Body of pancreas (tissue), 4 donors: ENCODE measurements at regions not wholly inside any gene's neighbourhood (a gene's known extent, or its start where the extent isn't known, plus 50 kb on each side); places are given as distances from the start of the nearest gene placed in this dataset.

ENCODE experiments used
- ATAC-seq: fragments of 150-250 bp; one replicate; pipeline ENCODE4 v1.9.1; 2016
- DNase-seq, 4 donors: peaks; one replicate each; pipeline ENCODE4 v3.0.0-alpha.2; 2019
- H3K27ac ChIP-seq, 4 donors: fragments of 200-600 bp; sonication (generic); 1 replicate in 3 of 4; 2 replicates in 1 of 4; pipeline versions ENCODE4 v1.5.1 to v1.6.1; 2016 to 2019; ENCODE audit warnings: mild to moderate bottlenecking in 1 of 4, mixed read lengths in 1 of 4, moderate library complexity in 1 of 4
- H3K27me3 ChIP-seq, 2 donors: fragments of 200-600 bp; sonication (generic); one replicate each; pipeline ENCODE4 v1.6.0; 2016; ENCODE audit warnings: mild to moderate bottlenecking in 1 of 2
- H3K36me3 ChIP-seq, 2 donors: fragments of 200-600 bp; sonication (generic); replicated peaks in 1 of 2; 2 replicates each; pipeline ENCODE4 v1.5.1; 2016; ENCODE audit warnings: low read depth in 2 of 2; ENCODE audit not compliant: insufficient read depth in 1 of 2
- H3K4me1 ChIP-seq: fragments of 200-600 bp; sonication (generic); one replicate; pipeline ENCODE4 v1.6.0; 2016
- H3K4me3 ChIP-seq, 2 donors: fragments of 200-600 bp; sonication (generic); 1 replicate in 1 of 2; 2 replicates in 1 of 2; pipeline ENCODE4 v1.5.1; 2016 to 2019
- H3K9me3 ChIP-seq, 3 donors: fragments of 200-600 bp; sonication (generic); 1 replicate in 2 of 3; 2 replicates in 1 of 3; pipeline ENCODE4 v1.5.1; 2016
- CTCF ChIP-seq, 7 experiments: fragments of 450-650 bp in 4 of 7; fragments of 200-600 bp in 3 of 7; sonication (generic) in 3 of 7; IDR thresholded peaks; one replicate each; pipeline ENCODE4 v1.5.1; 2016 to 2019; ENCODE audit warnings: antibody characterized with exemption in 7 of 7
- POLR2A ChIP-seq, 3 donors: fragments of 450-650 bp; IDR thresholded peaks; one replicate each; pipeline ENCODE4 v1.6.1; 2016; ENCODE audit warnings: antibody characterized with exemption in 3 of 3, mild to moderate bottlenecking in 2 of 3
- WGBS, 2 donors: methylation state at CpG; one replicate each; pipeline ENCODE4 v1.1.5; 2017; 5-methylcytosine and 5-hydroxymethylcytosine counted together
- intact Hi-C: fragments of 100-400 bp; cut with DNase I; formaldehyde crosslinking; loops from one replicate; pipeline ENCODE4 v1.15.1; 2023

- Histone ChIP-seq H3K9me3 (no peaks in the 10 kb centered on the region), H3K36me3 (no peaks in the 10 kb centered on the region), H3K27me3 (no peaks in the 10 kb centered on the region), H3K27ac (no peak overlapping the region), H3K4me1 (no peaks in the 10 kb centered on the region), H3K4me3 (no peak overlapping the region)
- TF ChIP-seq POLR2A (IDR thresholded peaks at IDR 0.05) (no peak), CTCF (IDR thresholded peaks at IDR 0.05) (no peak)
- intact Hi-C loops = no loop called here
- DNase-seq (peak in 2 of 4 donors; percentile 66 to 71), ATAC-seq (peak; percentile 55)
- WGBS, 2 donors = 49 to 53% methylated on average over 5 of the region's 5 CpGs
These were observed 146.0 kb upstream of the CPEB2 start for GRCh38 chr4:14856062-14856933.

- no peaks in the 10 kb centered on the region for H3K27me3 ChIP-seq
- no peak overlapping the region for H3K4me3 ChIP-seq
- no peaks in the 10 kb centered on the region for H3K36me3 ChIP-seq
- intact Hi-C loops = no loop called here
- no peak for DNase-seq
- 93 to 95% methylated on average over 5 of the region's 5 CpGs for WGBS, 2 donors
- H3K27ac ChIP-seq = no peak overlapping the region
- no peaks in the 10 kb centered on the region for H3K4me1 ChIP-seq
- ATAC-seq = no peak
- no peaks in the 10 kb centered on the region for H3K9me3 ChIP-seq
- TF ChIP-seq CTCF (IDR thresholded peaks at IDR 0.05) (no peak), POLR2A (IDR thresholded peaks at IDR 0.05) (no peak)
These were observed 145.4 kb upstream of the CPEB2 start for GRCh38 chr4:14856934-14857235.

- no peaks in the 10 kb centered on the region for H3K27me3 ChIP-seq
- TF ChIP-seq POLR2A (IDR thresholded peaks at IDR 0.05) (no peak), CTCF (IDR thresholded peaks at IDR 0.05) (no peak)
- intact Hi-C loops = no loop called here
- no peak overlapping the region for H3K27ac ChIP-seq
- DNase-seq (no peak), ATAC-seq (no peak)
- no peaks in the 10 kb centered on the region for H3K9me3 ChIP-seq
- WGBS, 2 donors = 39 to 55% methylated on average over 3 of the region's 3 CpGs
- no peaks in the 10 kb centered on the region for H3K36me3 ChIP-seq
- no peak overlapping the region for H3K4me3 ChIP-seq
- H3K4me1 ChIP-seq = no peaks in the 10 kb centered on the region
These were observed 144.8 kb upstream of the CPEB2 start for GRCh38 chr4:14857475-14857874.

GRCh38 chr4:14857981-14858380, 144.3 kb upstream of the CPEB2 start:
- Histone ChIP-seq H3K4me1 (no peaks in the 10 kb centered on the region), H3K27ac (no peak overlapping the region), H3K36me3 (no peaks in the 10 kb centered on the region), H3K4me3 (no peak overlapping the region), H3K9me3 (no peaks in the 10 kb centered on the region), H3K27me3 (no peaks in the 10 kb centered on the region)
- TF ChIP-seq CTCF (IDR thresholded peaks at IDR 0.05) (no peak), POLR2A (IDR thresholded peaks at IDR 0.05) (no peak)
- WGBS, 2 donors = 85 to 89% methylated on average over 3 of the region's 3 CpGs
- intact Hi-C loops = no loop called here
- DNase-seq (no peak), ATAC-seq (no peak)

GRCh38 chr4:14862891-14863290, 139.4 kb upstream of the CPEB2 start:
- no peaks in the 10 kb centered on the region for H3K9me3 ChIP-seq
- H3K4me1 ChIP-seq = peaks cover 12% of the 10 kb centered on the region
- H3K27ac ChIP-seq = no peak overlapping the region
- H3K4me3 ChIP-seq = no peak overlapping the region
- intact Hi-C loops = no loop called here
- H3K36me3 ChIP-seq = no peaks in the 10 kb centered on the region
- 69 to 71% methylated on average over 10 to 25 of the region's 33 CpGs for WGBS, 2 donors
- DNase-seq = no peak
- no peak for TF ChIP-seq POLR2A (IDR thresholded peaks at IDR 0.05)
- no peak for TF ChIP-seq CTCF (IDR thresholded peaks at IDR 0.05)
- H3K27me3 ChIP-seq = no peaks in the 10 kb centered on the region
- no peak for ATAC-seq
